PC-3 (cell line): ENCODE measurements at regions not wholly inside any gene's neighbourhood (a gene's known extent, or its start where the extent isn't known, plus 50 kb on each side); places are given as distances from the start of the nearest gene placed in this dataset.

Experiments
- ATAC-seq: fragments of 200-7000 bp; cut with Tn5 transposase; 2 replicates; pipeline ENCODE4 v1.9.1; 2020; ENCODE audit warnings: mild to moderate bottlenecking, moderate library complexity
- BruUV-seq: library from RNA; stranded (reverse); fragments of 400-500 nt; replicated peaks from 2 replicates; lab custom pipeline; 2021; lab: Mats Ljungman, UMichigan
- CTCF ChIA-PET: fragments of 300-600 bp; sonication (Branson Sonifier 250); formaldehyde crosslinking; loops from one replicate; lab custom pipeline; 2022; ENCODE audit warnings: antibody characterized with exemption; lab: Charles Lee
- POLR2A ChIA-PET: fragments of 300-600 bp; sonication (Branson Sonifier 250); formaldehyde crosslinking; loops from one replicate; lab custom pipeline; 2022; ENCODE audit warnings: antibody characterized with exemption; ENCODE audit not compliant: unreplicated experiment; lab: Charles Lee
- DNase-seq: peaks from one replicate; pipeline ENCODE4 v3.0.0-alpha.2; 2015
- H2AFZ ChIP-seq: fragments of 300-600 bp; sonication (generic); 2 replicates; pipeline ENCODE4 v1.6.0; 2016; ENCODE audit warnings: antibody characterized with exemption, low read length
- H3F3A ChIP-seq: fragments of 300-600 bp; sonication (generic); one replicate; pipeline ENCODE4 v1.6.0; 2017; ENCODE audit warnings: antibody characterized with exemption, low read length, control low read depth, mild to moderate bottlenecking; ENCODE audit not compliant: unreplicated experiment
- H3K27ac ChIP-seq: fragments of 300-600 bp; sonication (generic); 2 replicates; pipeline ENCODE4 v1.5.1; 2016; ENCODE audit warnings: mild to moderate bottlenecking, low read length
- H3K27me3 ChIP-seq: fragments of 300-600 bp; sonication (generic); 2 replicates; pipeline ENCODE4 v1.6.1; 2016; ENCODE audit warnings: low read length, mixed read lengths
- H3K36me3 ChIP-seq: fragments of 300-600 bp; sonication (generic); 2 replicates; pipeline ENCODE4 v1.6.1; 2016; ENCODE audit warnings: low read depth, mixed run types, low read length, mixed read lengths
- H3K4me1 ChIP-seq: fragments of 300-600 bp; sonication (generic); 2 replicates; pipeline ENCODE4 v1.5.1; 2016; ENCODE audit warnings: low read length; ENCODE audit not compliant: insufficient read depth
- H3K4me2 ChIP-seq: fragments of 300-600 bp; sonication (generic); 2 replicates; pipeline ENCODE4 v1.6.0; 2016; ENCODE audit warnings: low read length
- H3K4me3 ChIP-seq: fragments of 300-600 bp; sonication (generic); 2 replicates; pipeline ENCODE4 v1.5.1; 2016; ENCODE audit warnings: mild to moderate bottlenecking, low read length, mixed read lengths
- H3K79me2 ChIP-seq: fragments of 300-600 bp; sonication (generic); 2 replicates; pipeline ENCODE4 v1.6.1; 2017; ENCODE audit warnings: low read length, mixed read lengths
- H3K9ac ChIP-seq: fragments of 300-600 bp; sonication (generic); 2 replicates; pipeline ENCODE4 v1.6.0; 2016; ENCODE audit warnings: mild to moderate bottlenecking, low read length
- H3K9me2 ChIP-seq: fragments of 300-600 bp; sonication (generic); replicated peaks from 2 replicates; pipeline ENCODE4 v1.6.1; 2016; ENCODE audit warnings: mixed run types, low read length, mixed read lengths
- H3K9me3 ChIP-seq: fragments of 300-600 bp; sonication (generic); 2 replicates; pipeline ENCODE4 v1.6.1; 2016; ENCODE audit warnings: low read length, mixed read lengths
- H4K20me1 ChIP-seq: fragments of 300-600 bp; sonication (generic); 2 replicates; pipeline ENCODE4 v1.6.1; 2016; ENCODE audit warnings: low read length, mixed read lengths
- EZH2 ChIP-seq: fragments of 300-600 bp; sonication (generic); IDR thresholded peaks from one replicate; pipeline ENCODE4 v1.6.1; 2017; ENCODE audit warnings: antibody characterized with exemption, mild to moderate bottlenecking, low read length; ENCODE audit not compliant: unreplicated experiment
- EZH2phosphoT487 ChIP-seq: fragments of 300-600 bp; sonication (generic); IDR thresholded peaks from 2 replicates; pipeline ENCODE4 v1.6.1; 2018; ENCODE audit warnings: mild to moderate bottlenecking, antibody characterized with exemption, low read length, borderline replicate concordance
- intact Hi-C: fragments of 100-400 bp; cut with micrococcal nuclease; formaldehyde crosslinking; loops from 2 replicates; pipeline ENCODE4 v1.9.0; 2023
- TF ChIP-seq, protein P1 (sequence below): fragments of 300-600 bp; sonication (generic); conservative IDR thresholded peaks from 2 replicates; pipeline ENCODE4 v1.5.1; 2017; ENCODE audit warnings: antibody characterized with exemption, low read depth, mild to moderate bottlenecking, low read length

DNA sequence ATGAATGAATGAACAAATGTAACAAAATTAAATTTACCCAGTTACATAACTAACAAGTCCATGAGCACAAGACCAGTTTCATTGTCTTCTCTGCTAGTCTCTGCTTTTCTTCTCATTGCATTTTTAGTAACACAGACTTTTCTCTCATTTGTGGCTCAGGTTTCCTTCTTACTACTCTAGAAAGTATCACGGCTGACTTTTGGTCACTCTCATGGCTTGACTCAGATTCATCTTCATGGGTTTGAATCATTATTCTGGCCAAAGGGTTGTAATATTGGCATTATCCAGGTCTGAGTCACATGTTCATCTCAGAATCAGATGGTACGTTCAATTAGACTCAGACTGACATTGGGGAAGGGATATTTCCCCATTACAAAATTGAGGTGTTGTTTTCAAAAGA is 121.5 kb upstream of the SATB1 start:
- BruUV-seq = no TSS peak
- Histone ChIP-seq H3F3A (no peaks in the 10 kb centered on the region), H3K9me3 (no peaks in the 10 kb centered on the region), H3K9me2 (no peaks in the 10 kb centered on the region), H3K36me3 (no peaks in the 10 kb centered on the region), H3K79me2 (no peaks in the 10 kb centered on the region), H3K4me3 (no peak overlapping the region), H3K27me3 (no peaks in the 10 kb centered on the region), H3K9ac (no peak overlapping the region), H3K27ac (no peak overlapping the region), H2AFZ (no peak overlapping the region), H3K4me2 (no peak overlapping the region), H3K4me1 (peaks cover 15% of the 10 kb centered on the region; the same call in 1 of the 2 replicates), H4K20me1 (no peaks in the 10 kb centered on the region)
- ATAC-seq = no peak
- peak; percentile 4 for DNase-seq
- intact Hi-C loops = loop anchor here (5.0 kb wide), 1 partner anchor 44 kb away; no protein-coding TSS in a partner anchor
- TF ChIP-seq EZH2 = no peak
- TF ChIP-seq, protein P1, sequence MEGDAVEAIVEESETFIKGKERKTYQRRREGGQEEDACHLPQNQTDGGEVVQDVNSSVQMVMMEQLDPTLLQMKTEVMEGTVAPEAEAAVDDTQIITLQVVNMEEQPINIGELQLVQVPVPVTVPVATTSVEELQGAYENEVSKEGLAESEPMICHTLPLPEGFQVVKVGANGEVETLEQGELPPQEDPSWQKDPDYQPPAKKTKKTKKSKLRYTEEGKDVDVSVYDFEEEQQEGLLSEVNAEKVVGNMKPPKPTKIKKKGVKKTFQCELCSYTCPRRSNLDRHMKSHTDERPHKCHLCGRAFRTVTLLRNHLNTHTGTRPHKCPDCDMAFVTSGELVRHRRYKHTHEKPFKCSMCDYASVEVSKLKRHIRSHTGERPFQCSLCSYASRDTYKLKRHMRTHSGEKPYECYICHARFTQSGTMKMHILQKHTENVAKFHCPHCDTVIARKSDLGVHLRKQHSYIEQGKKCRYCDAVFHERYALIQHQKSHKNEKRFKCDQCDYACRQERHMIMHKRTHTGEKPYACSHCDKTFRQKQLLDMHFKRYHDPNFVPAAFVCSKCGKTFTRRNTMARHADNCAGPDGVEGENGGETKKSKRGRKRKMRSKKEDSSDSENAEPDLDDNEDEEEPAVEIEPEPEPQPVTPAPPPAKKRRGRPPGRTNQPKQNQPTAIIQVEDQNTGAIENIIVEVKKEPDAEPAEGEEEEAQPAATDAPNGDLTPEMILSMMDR = no peak
- TF ChIP-seq EZH2phosphoT487 = no peak
- ChIA-PET CTCF (no interaction called here), POLR2A (no interaction called here)

DNA sequence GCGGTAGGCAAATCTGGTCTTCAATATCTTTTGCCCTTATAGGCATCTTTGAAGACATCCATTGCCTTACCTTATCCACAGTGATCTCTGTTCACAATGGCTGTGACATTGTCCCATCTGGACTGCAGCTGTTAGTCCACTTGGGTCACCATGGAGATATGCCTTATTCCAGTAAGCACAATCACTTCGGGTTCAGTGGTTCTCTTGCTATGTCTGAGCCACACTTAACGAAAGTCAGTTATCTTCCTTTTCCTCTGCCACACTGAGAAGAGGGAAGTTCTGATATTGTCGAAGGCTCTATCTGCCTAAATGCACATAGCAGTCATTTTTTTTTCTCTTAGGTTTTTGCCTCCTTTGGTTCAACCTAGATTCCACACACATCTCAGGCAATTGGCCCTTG is 119.0 kb upstream of the SATB1 start:
- ChIA-PET CTCF (no interaction called here), POLR2A (no interaction called here)
- H3K9ac ChIP-seq = no peak overlapping the region
- H2AFZ ChIP-seq = no peak overlapping the region
- ATAC-seq (no peak), DNase-seq (no peak)
- intact Hi-C loops = no loop called here
- no peak overlapping the region for H3K4me2 ChIP-seq
- no peaks in the 10 kb centered on the region for H4K20me1 ChIP-seq
- H3K9me3 ChIP-seq = no peaks in the 10 kb centered on the region
- H3K27me3 ChIP-seq = no peaks in the 10 kb centered on the region
- H3K4me3 ChIP-seq = no peak overlapping the region
- H3K36me3 ChIP-seq = no peaks in the 10 kb centered on the region
- no TSS peak for BruUV-seq
- peaks cover 15% of the 10 kb centered on the region; the same call in 1 of the 2 replicates for H3K4me1 ChIP-seq
- no peaks in the 10 kb centered on the region for H3F3A ChIP-seq
- no peak for TF ChIP-seq EZH2
- TF ChIP-seq, protein P1 = no peak
- TF ChIP-seq EZH2phosphoT487 = no peak
- no peak overlapping the region for H3K27ac ChIP-seq
- no peaks in the 10 kb centered on the region for H3K9me2 ChIP-seq
- H3K79me2 ChIP-seq = no peaks in the 10 kb centered on the region

DNA sequence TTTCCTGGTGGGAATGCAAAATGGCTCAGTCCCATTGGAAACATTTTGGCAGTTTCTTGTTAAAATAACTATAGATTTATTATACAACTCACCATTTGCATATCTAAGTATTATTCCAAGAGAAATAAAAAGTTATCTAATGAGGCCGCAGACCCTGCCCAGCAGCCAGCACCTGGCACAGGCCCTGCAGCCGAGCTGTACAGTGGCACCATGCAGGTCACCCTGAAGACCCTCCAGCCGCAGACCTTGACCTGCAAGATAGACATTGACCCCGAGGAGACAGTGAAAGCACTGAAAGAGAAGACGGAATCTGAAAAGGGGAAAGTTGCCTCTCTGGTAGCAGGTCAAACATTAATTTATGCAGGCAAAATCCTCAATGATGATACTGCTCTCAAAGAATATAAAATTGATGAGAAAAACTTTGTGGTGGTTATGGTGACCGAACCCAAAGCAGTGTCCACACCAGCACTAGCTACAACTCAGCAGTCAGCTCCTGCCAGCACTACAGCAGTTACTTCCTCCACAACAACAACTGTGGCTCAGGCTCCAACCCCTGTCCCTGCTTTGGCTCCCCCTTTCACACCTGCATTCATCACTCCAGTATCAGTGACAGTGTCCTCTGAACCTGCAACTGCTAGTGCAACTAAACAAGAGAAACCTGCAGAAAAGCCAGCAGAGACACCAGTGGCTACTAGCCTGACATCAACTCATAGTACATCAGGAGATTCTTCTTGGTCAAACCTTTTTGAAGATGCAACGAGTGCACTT is 113.5 kb upstream of the SATB1 start:
- H3F3A ChIP-seq = no peaks in the 10 kb centered on the region
- H3K4me3 ChIP-seq = no peak overlapping the region
- H3K27ac ChIP-seq = no peak overlapping the region
- H3K9ac ChIP-seq = no peak overlapping the region
- H3K79me2 ChIP-seq = no peaks in the 10 kb centered on the region
- no peaks in the 10 kb centered on the region for H3K9me3 ChIP-seq
- H3K4me1 ChIP-seq = no peaks in the 10 kb centered on the region
- no peaks in the 10 kb centered on the region for H3K36me3 ChIP-seq
- no peak for ATAC-seq
- H3K9me2 ChIP-seq = no peaks in the 10 kb centered on the region
- DNase-seq = no peak
- no peaks in the 10 kb centered on the region for H4K20me1 ChIP-seq
- TF ChIP-seq, protein P1 = no peak
- TF ChIP-seq EZH2 = no peak
- no peak for TF ChIP-seq EZH2phosphoT487
- H2AFZ ChIP-seq = no peak overlapping the region
- no peak overlapping the region for H3K4me2 ChIP-seq
- ChIA-PET CTCF (no interaction called here), POLR2A (no interaction called here)
- BruUV-seq = no TSS peak
- H3K27me3 ChIP-seq = no peaks in the 10 kb centered on the region
- intact Hi-C loops = no loop called here
